ENCODE measurements at regions not wholly inside any gene's neighbourhood (a gene's known extent, or its start where the extent isn't known, plus 50 kb on each side); places are given as distances from the start of the nearest gene placed in this dataset.

GRCh38 chr2:128604045-128604444, 285.4 kb upstream of the HS6ST1 start:
- no peaks in the 10 kb centered on the region for H3K9me3 ChIP-seq (replicated peaks; ENCODE audit: control insufficient read depth, insufficient read depth, low read depth, low read length)
- no peak overlapping the region for H3K4me2 ChIP-seq (ENCODE audit: insufficient read depth, low read length)
- no peak for FAIRE-seq
- no peak overlapping the region for H3K9ac ChIP-seq (ENCODE audit: insufficient read depth in 1 of 2, low read depth in 2 of 2, low read length in 2 of 2)
- in situ Hi-C loops (cut with MboI), result no loop called here
- no peak for TF ChIP-seq GTF2A2 (tag; IDR thresholded peaks at IDR 0.05)
- TF ChIP-seq XRCC3 (IDR thresholded peaks at IDR 0.05), result no peak
- no peak for TF ChIP-seq ZNF143 (CRISPR knock-in tag; IDR thresholded peaks at IDR 0.05)
- TF ChIP-seq ARNT (IDR thresholded peaks at IDR 0.05), result no peak
- TF ChIP-seq IRF1 (CRISPR knock-in tag; IDR thresholded peaks at IDR 0.05; ENCODE audit: borderline replicate concordance), result no peak
- TF ChIP-seq, protein P1, sequence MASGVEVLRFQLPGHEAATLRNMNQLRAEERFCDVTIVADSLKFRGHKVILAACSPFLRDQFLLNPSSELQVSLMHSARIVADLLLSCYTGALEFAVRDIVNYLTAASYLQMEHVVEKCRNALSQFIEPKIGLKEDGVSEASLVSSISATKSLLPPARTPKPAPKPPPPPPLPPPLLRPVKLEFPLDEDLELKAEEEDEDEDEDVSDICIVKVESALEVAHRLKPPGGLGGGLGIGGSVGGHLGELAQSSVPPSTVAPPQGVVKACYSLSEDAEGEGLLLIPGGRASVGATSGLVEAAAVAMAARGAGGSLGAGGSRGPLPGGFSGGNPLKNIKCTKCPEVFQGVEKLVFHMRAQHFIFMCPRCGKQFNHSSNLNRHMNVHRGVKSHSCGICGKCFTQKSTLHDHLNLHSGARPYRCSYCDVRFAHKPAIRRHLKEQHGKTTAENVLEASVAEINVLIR (CRISPR knock-in tag; IDR thresholded peaks at IDR 0.05), result no peak
- TF ChIP-seq, protein P2, sequence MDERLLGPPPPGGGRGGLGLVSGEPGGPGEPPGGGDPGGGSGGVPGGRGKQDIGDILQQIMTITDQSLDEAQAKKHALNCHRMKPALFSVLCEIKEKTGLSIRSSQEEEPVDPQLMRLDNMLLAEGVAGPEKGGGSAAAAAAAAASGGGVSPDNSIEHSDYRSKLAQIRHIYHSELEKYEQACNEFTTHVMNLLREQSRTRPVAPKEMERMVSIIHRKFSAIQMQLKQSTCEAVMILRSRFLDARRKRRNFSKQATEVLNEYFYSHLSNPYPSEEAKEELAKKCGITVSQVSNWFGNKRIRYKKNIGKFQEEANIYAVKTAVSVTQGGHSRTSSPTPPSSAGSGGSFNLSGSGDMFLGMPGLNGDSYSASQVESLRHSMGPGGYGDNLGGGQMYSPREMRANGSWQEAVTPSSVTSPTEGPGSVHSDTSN (CRISPR knock-in tag; IDR thresholded peaks at IDR 0.05; ENCODE audit: low read depth), result no peak
- TF ChIP-seq, protein P2 (tag; conservative IDR thresholded peaks at IDR 0.05; ENCODE audit: low read depth), result no peak
- no peak for TF ChIP-seq CAMTA2 (CRISPR knock-in tag; conservative IDR thresholded peaks at IDR 0.05)
- TF ChIP-seq, protein P3, sequence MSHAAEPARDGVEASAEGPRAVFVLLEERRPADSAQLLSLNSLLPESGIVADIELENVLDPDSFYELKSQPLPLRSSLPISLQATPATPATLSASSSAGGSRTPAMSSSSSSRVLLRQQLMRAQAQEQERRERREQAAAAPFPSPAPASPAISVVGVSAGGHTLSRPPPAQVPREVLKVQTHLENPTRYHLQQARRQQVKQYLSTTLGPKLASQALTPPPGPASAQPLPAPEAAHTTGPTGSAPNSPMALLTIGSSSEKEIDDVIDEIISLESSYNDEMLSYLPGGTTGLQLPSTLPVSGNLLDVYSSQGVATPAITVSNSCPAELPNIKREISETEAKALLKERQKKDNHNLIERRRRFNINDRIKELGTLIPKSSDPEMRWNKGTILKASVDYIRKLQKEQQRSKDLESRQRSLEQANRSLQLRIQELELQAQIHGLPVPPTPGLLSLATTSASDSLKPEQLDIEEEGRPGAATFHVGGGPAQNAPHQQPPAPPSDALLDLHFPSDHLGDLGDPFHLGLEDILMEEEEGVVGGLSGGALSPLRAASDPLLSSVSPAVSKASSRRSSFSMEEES (CRISPR knock-in tag; IDR thresholded peaks at IDR 0.05), result no peak
- TF ChIP-seq ZNF778 (CRISPR knock-in tag; IDR thresholded peaks at IDR 0.05), result no peak
- TF ChIP-seq, protein P4, sequence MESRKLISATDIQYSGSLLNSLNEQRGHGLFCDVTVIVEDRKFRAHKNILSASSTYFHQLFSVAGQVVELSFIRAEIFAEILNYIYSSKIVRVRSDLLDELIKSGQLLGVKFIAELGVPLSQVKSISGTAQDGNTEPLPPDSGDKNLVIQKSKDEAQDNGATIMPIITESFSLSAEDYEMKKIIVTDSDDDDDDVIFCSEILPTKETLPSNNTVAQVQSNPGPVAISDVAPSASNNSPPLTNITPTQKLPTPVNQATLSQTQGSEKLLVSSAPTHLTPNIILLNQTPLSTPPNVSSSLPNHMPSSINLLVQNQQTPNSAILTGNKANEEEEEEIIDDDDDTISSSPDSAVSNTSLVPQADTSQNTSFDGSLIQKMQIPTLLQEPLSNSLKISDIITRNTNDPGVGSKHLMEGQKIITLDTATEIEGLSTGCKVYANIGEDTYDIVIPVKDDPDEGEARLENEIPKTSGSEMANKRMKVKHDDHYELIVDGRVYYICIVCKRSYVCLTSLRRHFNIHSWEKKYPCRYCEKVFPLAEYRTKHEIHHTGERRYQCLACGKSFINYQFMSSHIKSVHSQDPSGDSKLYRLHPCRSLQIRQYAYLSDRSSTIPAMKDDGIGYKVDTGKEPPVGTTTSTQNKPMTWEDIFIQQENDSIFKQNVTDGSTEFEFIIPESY (CRISPR knock-in tag; IDR thresholded peaks at IDR 0.05), result no peak
- no peak for TF ChIP-seq ZBTB5 (IDR thresholded peaks at IDR 0.05)
- no peak for DNase-seq (ENCODE audit: extremely low read depth in 1 of 4, low spot score in 3 of 4)
- POLR2A ChIA-PET, result no interaction called here
- no peaks in the 10 kb centered on the region for H4K20me1 ChIP-seq (replicated peaks; ENCODE audit: control insufficient read depth, insufficient read depth, low read length)
- no peak overlapping the region for H3K4me3 ChIP-seq
- H3K9me1 ChIP-seq (ENCODE audit: control insufficient read depth, insufficient read depth, low read length), result no peaks in the 10 kb centered on the region
- no peaks in the 10 kb centered on the region for H3K36me3 ChIP-seq (ENCODE audit: control insufficient read depth, insufficient read depth, low read length)
- H3K27me3 ChIP-seq (ENCODE audit: control insufficient read depth in 2 of 2, insufficient read depth in 2 of 2, low read length in 2 of 2), result peaks cover 2 to 66% of the 10 kb centered on the region in 2 experiments; a peak in 3 of 5 replicates
- peaks cover 0 to 5% of the 10 kb centered on the region in 2 experiments; a peak in 2 of 5 replicates for H3K4me1 ChIP-seq (replicated peaks in 1 of 2; ENCODE audit: control insufficient read depth in 2 of 2, insufficient read depth in 2 of 2, low read length in 2 of 2)
- H3K79me2 ChIP-seq (ENCODE audit: control insufficient read depth, insufficient read depth, low read length), result no peaks in the 10 kb centered on the region
- 0% methylated on average over 1 of the region's 2 CpGs for WGBS (ENCODE audit: insufficient coverage, low coverage, missing lambda C conversion rate)
- CTCF ChIA-PET (ENCODE audit: low intra/inter-chr PET ratio), result no interaction called here
- H2AFZ ChIP-seq (ENCODE audit: low read depth, low read length), result no peak overlapping the region
- no peak for ATAC-seq
- BruUV-seq (replicated peaks), result no TSS peak
- no peak overlapping the region for H3K27ac ChIP-seq (ENCODE audit: extremely low read depth, low read depth, low read length)
- intact Hi-C loops (cut with micrococcal nuclease), result no loop called here
